ENCODE measurements at regions not wholly inside any gene's neighbourhood (a gene's known extent, or its start where the extent isn't known, plus 50 kb on each side); places are given as distances from the start of the nearest gene placed in this dataset.

DNA sequence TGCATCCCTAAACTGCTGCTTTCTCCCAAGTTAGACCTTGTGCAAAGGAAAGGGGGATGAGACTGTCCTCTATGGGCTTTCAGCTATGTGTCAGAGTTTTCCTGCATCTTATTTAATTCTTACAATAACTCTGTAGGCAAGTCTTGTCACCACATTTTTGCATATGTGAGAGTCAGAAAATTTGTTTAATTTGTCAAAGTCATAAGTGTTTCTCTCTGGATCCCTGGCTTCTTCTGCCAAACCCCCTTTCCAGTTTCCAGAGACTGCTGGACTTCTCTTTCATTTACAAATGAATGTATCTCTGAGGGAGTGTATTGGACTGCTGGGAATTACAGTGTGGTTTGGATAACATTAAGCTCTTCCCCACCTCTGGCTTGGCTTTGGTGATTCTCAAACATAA, 877.6 kb upstream of the SEL1L start:
- TF ChIP-seq, protein P1, sequence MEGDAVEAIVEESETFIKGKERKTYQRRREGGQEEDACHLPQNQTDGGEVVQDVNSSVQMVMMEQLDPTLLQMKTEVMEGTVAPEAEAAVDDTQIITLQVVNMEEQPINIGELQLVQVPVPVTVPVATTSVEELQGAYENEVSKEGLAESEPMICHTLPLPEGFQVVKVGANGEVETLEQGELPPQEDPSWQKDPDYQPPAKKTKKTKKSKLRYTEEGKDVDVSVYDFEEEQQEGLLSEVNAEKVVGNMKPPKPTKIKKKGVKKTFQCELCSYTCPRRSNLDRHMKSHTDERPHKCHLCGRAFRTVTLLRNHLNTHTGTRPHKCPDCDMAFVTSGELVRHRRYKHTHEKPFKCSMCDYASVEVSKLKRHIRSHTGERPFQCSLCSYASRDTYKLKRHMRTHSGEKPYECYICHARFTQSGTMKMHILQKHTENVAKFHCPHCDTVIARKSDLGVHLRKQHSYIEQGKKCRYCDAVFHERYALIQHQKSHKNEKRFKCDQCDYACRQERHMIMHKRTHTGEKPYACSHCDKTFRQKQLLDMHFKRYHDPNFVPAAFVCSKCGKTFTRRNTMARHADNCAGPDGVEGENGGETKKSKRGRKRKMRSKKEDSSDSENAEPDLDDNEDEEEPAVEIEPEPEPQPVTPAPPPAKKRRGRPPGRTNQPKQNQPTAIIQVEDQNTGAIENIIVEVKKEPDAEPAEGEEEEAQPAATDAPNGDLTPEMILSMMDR (IDR thresholded peaks at IDR 0.05): no peak
- no peak for TF ChIP-seq POLR2A (IDR thresholded peaks at IDR 0.05)
